HepG2 (cell line): ENCODE measurements at regions not wholly inside any gene's neighbourhood (a gene's known extent, or its start where the extent isn't known, plus 50 kb on each side); places are given as distances from the start of the nearest gene placed in this dataset.

ENCODE experiments used
- ATAC-seq: fragments of 200-7000 bp; cut with Tn5 transposase; 3 replicates; pipeline ENCODE4 v1.9.1; 2020; ENCODE audit warnings: mild to moderate bottlenecking, moderate library complexity
- BruUV-seq: library from RNA; stranded (reverse); fragments of 400-500 nt; replicated peaks from 2 replicates; lab custom pipeline; 2021; lab: Mats Ljungman, UMichigan
- CTCF ChIA-PET: fragments of 300-600 bp; formaldehyde crosslinking; extraction: SDS; loops from one replicate; lab custom pipeline; 2021; ENCODE audit warnings: low total read pairs, inconsistent platforms, low intra/inter-chr PET ratio; lab: Yijun Ruan, JAX
- POLR2A ChIA-PET: fragments of 350-600 bp; sonication (Branson Sonifier 250); formaldehyde crosslinking; loops from one replicate; lab custom pipeline; 2020; ENCODE audit warnings: antibody characterized with exemption, inconsistent platforms; lab: Yijun Ruan, JAX
- DNase-seq: peaks from one replicate; pipeline ENCODE4 v3.0.0-alpha.2; 2015; ENCODE audit warnings: low spot score
- FAIRE-seq: peaks from 3 replicates; lab custom pipeline; 2011; peaks lifted over from hg19 to GRCh38; lab: Jason Lieb, UNC
- H2AFZ ChIP-seq: one replicate; pipeline ENCODE4 v1.6.1; 2011; ENCODE audit warnings: low read length, inconsistent platforms
- H3K27ac ChIP-seq: fragments of 300-600 bp; 3 replicates; pipeline ENCODE4 v1.8.0; 2011; ENCODE audit warnings: mixed run types, mild to moderate bottlenecking, mixed read lengths, low read length, inconsistent platforms; ENCODE audit not compliant: insufficient read depth; ENCODE audit errors: extremely low read length
- H3K27me3 ChIP-seq, 2 experiments: fragments of 200-600 bp in 1 of 2; 2 replicates in 1 of 2; 3 replicates in 1 of 2; pipeline versions ENCODE4 v1.6.0 to v1.8.0; 2011; ENCODE audit warnings: low read length in 2 of 2, mild to moderate bottlenecking in 2 of 2, moderate library complexity in 2 of 2, inconsistent platforms in 1 of 2; ENCODE audit not compliant: insufficient read depth in 2 of 2, control insufficient read depth in 1 of 2
- H3K36me3 ChIP-seq, 2 experiments: fragments of 200-600 bp in 1 of 2; replicated peaks in 1 of 2; 2 replicates in 1 of 2; 3 replicates in 1 of 2; pipeline versions ENCODE4 v1.5.1 to v1.8.0; 2011; ENCODE audit warnings: low read length in 2 of 2, inconsistent platforms in 1 of 2; ENCODE audit not compliant: insufficient read depth in 2 of 2, control insufficient read depth in 1 of 2
- H3K4me1 ChIP-seq: 2 replicates; pipeline ENCODE4 v1.5.1; 2012; ENCODE audit warnings: low read length, inconsistent platforms; ENCODE audit not compliant: insufficient read depth
- H3K4me2 ChIP-seq: 2 replicates; pipeline ENCODE4 v1.6.0; 2011; ENCODE audit warnings: low read depth, low read length, inconsistent platforms
- H3K4me3 ChIP-seq, 3 experiments: fragments of 200-600 bp in 1 of 3; sonication (generic), shearing (Covaris generic) in 1 of 3; replicated peaks in 1 of 3; 2 replicates each; pipeline ENCODE4 v1.5.1; 2011 to 2016; ENCODE audit warnings: low read length in 3 of 3, inconsistent platforms in 2 of 3, low read depth in 2 of 3, mild to moderate bottlenecking in 2 of 3, control low read depth in 1 of 3, mixed read lengths in 1 of 3; ENCODE audit not compliant: insufficient read depth in 1 of 3
- H3K79me2 ChIP-seq: one replicate; pipeline ENCODE4 v1.6.1; 2011; ENCODE audit warnings: low read length, inconsistent platforms; ENCODE audit not compliant: insufficient read depth
- H3K9ac ChIP-seq: 2 replicates; pipeline ENCODE4 v1.6.0; 2011; ENCODE audit warnings: mild to moderate bottlenecking, low read depth, low read length, inconsistent platforms; ENCODE audit not compliant: insufficient read depth
- H3K9me3 ChIP-seq: 2 replicates; pipeline ENCODE4 v1.5.1; 2012; ENCODE audit warnings: mild to moderate bottlenecking, low read length
- H4K20me1 ChIP-seq: 2 replicates; pipeline ENCODE4 v1.6.0; 2011; ENCODE audit warnings: inconsistent platforms, mild to moderate bottlenecking, low read length, moderate library complexity; ENCODE audit not compliant: insufficient read depth
- ERF ChIP-seq: IDR thresholded peaks from 2 replicates; pipeline ENCODE4 v1.6.1; 2018; ENCODE audit warnings: missing biosample characterization, missing genetic modification reagents
- ETS1 ChIP-seq: sonication (generic); formaldehyde crosslinking; IDR thresholded peaks from 2 replicates; pipeline ENCODE4 v1.4.0; 2020; ENCODE audit warnings: missing genetic modification reagents
- FOXK2 ChIP-seq: fragments of 450-650 bp; IDR thresholded peaks from 2 replicates; pipeline ENCODE4 v1.6.1; 2016
- KLF16 ChIP-seq, 2 experiments: sonication (generic) in 1 of 2; formaldehyde crosslinking in 1 of 2; IDR thresholded peaks; 2 replicates each; pipeline versions ENCODE4 v1.6.1 to v1.8.0; 2016 to 2023; ENCODE audit warnings: missing genetic modification reagents in 2 of 2, missing compliant biosample characterization in 1 of 2
- MEIS2 ChIP-seq: sonication (generic); formaldehyde crosslinking; IDR thresholded peaks from 2 replicates; pipeline ENCODE4 v1.9.0; 2021; ENCODE audit warnings: mild to moderate bottlenecking, missing genetic modification reagents
- PCBP2 ChIP-seq: fragments of 200-400 bp; formaldehyde crosslinking; optimal IDR thresholded peaks from 2 replicates; pipeline ENCODE3; 2018; ENCODE audit warnings: low read length, low read depth; ENCODE audit not compliant: poor library complexity, severe bottlenecking
- TCF7L2 ChIP-seq: IDR thresholded peaks from 2 replicates; pipeline ENCODE4 v1.6.1; 2011; ENCODE audit warnings: mild to moderate bottlenecking, low read depth, low read length, moderate library complexity
- ZFAT ChIP-seq: sonication (generic); formaldehyde crosslinking; conservative IDR thresholded peaks from 2 replicates; pipeline ENCODE4 v1.8.1; 2023; ENCODE audit warnings: missing genetic modification reagents, inconsistent platforms
- ZFY ChIP-seq: sonication (generic); formaldehyde crosslinking; IDR thresholded peaks from 2 replicates; pipeline ENCODE4 v1.4.0; 2020; ENCODE audit warnings: missing genetic modification reagents
- ZNF672 ChIP-seq: sonication (generic); formaldehyde crosslinking; IDR thresholded peaks from 2 replicates; pipeline ENCODE4 v1.8.1; 2022; ENCODE audit warnings: missing genetic modification reagents
- WGBS: methylation state at CpG from one replicate; pipeline ENCODE4 v1.1.6; 2017; ENCODE audit warnings: low lambda C conversion rate; 5-methylcytosine and 5-hydroxymethylcytosine counted together
- in situ Hi-C: cut with HindIII; loops from 2 replicates; pipeline ENCODE4 v1.10.0; 2017; ENCODE audit warnings: low pct_unique_long_range_greater_than_20kb; ENCODE audit not compliant: extremely low pct_ligation_motif_present
- intact Hi-C: fragments of 100-400 bp; cut with micrococcal nuclease; formaldehyde crosslinking; loops from one replicate; pipeline ENCODE4 v1.10.0; 2022; ENCODE audit not compliant: unreplicated experiment

- CTCF ChIA-PET = no interaction called here
- H3K27me3 ChIP-seq = peaks cover 0 to 18% of the 10 kb centered on the region in 2 experiments; a peak in 2 of 5 replicates
Measured at GRCh38 chr15:60076582-60077276, 72.6 kb downstream of the FOXB1 start.

More at GRCh38 chr15:60076582-60077276, 72.6 kb downstream of the FOXB1 start:
- Histone ChIP-seq H4K20me1 (no peaks in the 10 kb centered on the region), H3K9me3 (no peaks in the 10 kb centered on the region), H3K36me3 (no peaks in the 10 kb centered on the region), H3K4me2 (no peak overlapping the region), H2AFZ (no peak overlapping the region), H3K4me3 (no peak overlapping the region), H3K79me2 (no peaks in the 10 kb centered on the region), H3K27ac (no peak overlapping the region), H3K9ac (no peak overlapping the region), H3K4me1 (no peaks in the 10 kb centered on the region)
- POLR2A ChIA-PET = no interaction called here
- DNase-seq (no peak), ATAC-seq (no peak), FAIRE-seq (no peak)
- no TSS peak for BruUV-seq
- TF ChIP-seq ERF (CRISPR knock-in tag) = no peak
- no peak for TF ChIP-seq TCF7L2
- no peak for TF ChIP-seq PCBP2
- no peak for TF ChIP-seq ZNF672 (CRISPR knock-in tag)
- no peak for TF ChIP-seq FOXK2
- no peak for TF ChIP-seq KLF16 (CRISPR knock-in tag; IDR thresholded peaks at IDR 0.05)
- no peak for TF ChIP-seq ZFAT (CRISPR knock-in tag)
- no peak for TF ChIP-seq ETS1 (CRISPR knock-in tag)
- TF ChIP-seq MEIS2 (CRISPR knock-in tag) = no peak
- TF ChIP-seq ZFY (CRISPR knock-in tag) = no peak
- WGBS = 29% methylated on average over 11 of the region's 11 CpGs
- intact Hi-C loops (no loop called here), in situ Hi-C loops (no loop called here)
